Mucosa of descending colon (tissue), 3 donors: ENCODE measurements at regions not wholly inside any gene's neighbourhood (a gene's known extent, or its start where the extent isn't known, plus 50 kb on each side); places are given as distances from the start of the nearest gene placed in this dataset.

Source experiments
- ATAC-seq: fragments of 200-7000 bp; cut with Tn5 transposase; one replicate; pipeline ENCODE4 v1.9.1; 2020; ENCODE audit warnings: mild to moderate bottlenecking, moderate library complexity
- DNase-seq, 3 donors: peaks; one replicate each; pipeline ENCODE4 v3.0.0-alpha.2; 2020
- H3K36me3 ChIP-seq: fragments of 200-600 bp; one replicate; pipeline ENCODE4 v1.8.0; 2021; ENCODE audit warnings: low read depth, mild to moderate bottlenecking
- H3K4me1 ChIP-seq: fragments of 200-600 bp; one replicate; pipeline ENCODE4 v1.8.0; 2021; ENCODE audit warnings: low read depth, mild to moderate bottlenecking
- H3K4me3 ChIP-seq: fragments of 200-600 bp; one replicate; pipeline ENCODE4 v1.8.0; 2021; ENCODE audit warnings: mild to moderate bottlenecking
- H3K9me3 ChIP-seq: fragments of 200-600 bp; one replicate; pipeline ENCODE4 v1.8.0; 2021; ENCODE audit warnings: mild to moderate bottlenecking
- CTCF ChIP-seq: fragments of 200-600 bp; IDR thresholded peaks from one replicate; pipeline ENCODE4 v1.8.0; 2022; ENCODE audit warnings: antibody characterized with exemption, mild to moderate bottlenecking
- intact Hi-C, 2 donors: fragments of 100-400 bp; cut with DNase I in 1 of 2; cut with micrococcal nuclease in 1 of 2; formaldehyde crosslinking; loops; one replicate each; pipeline versions ENCODE4 v1.11.0 to v1.11.1; 2022; cut with DNase I, micrococcal nuclease
- donor health status: DM: no; HTN: no; CAD: no; lungs with moderate emphysema.
- donor health status: DM: no; HTN: no; CAD: no.
- donor health status: DM: no; HTN: yes; CAD: no.

GRCh38 chr2:66202586-66202985 is 232.3 kb upstream of the MEIS1 start:
- intact Hi-C loops: no loop called here
- ATAC-seq: no peak
- Histone ChIP-seq H3K9me3 (no peaks in the 10 kb centered on the region), H3K4me3 (no peak overlapping the region), H3K4me1 (no peaks in the 10 kb centered on the region), H3K36me3 (no peaks in the 10 kb centered on the region)
- no peak for TF ChIP-seq CTCF
- no peak for DNase-seq

GRCh38 chr2:66201242-66201641 is 233.7 kb upstream of the MEIS1 start:
- no peak for TF ChIP-seq CTCF
- H3K4me3 ChIP-seq: no peak overlapping the region
- H3K36me3 ChIP-seq: no peaks in the 10 kb centered on the region
- intact Hi-C loops: no loop called here
- H3K9me3 ChIP-seq: no peaks in the 10 kb centered on the region
- no peaks in the 10 kb centered on the region for H3K4me1 ChIP-seq
- ATAC-seq: no peak
- no peak for DNase-seq

- Histone ChIP-seq H3K9me3 (no peaks in the 10 kb centered on the region), H3K4me3 (no peak overlapping the region), H3K4me1 (no peaks in the 10 kb centered on the region), H3K36me3 (no peaks in the 10 kb centered on the region)
- no peak for DNase-seq
- no peak for ATAC-seq
- intact Hi-C loops: no loop called here
- TF ChIP-seq CTCF: no peak
These were observed 236.1 kb upstream of the MEIS1 start for GRCh38 chr2:66198873-66199272.

GRCh38 chr2:66192888-66193287 is 242.0 kb upstream of the MEIS1 start:
- no peak overlapping the region for H3K4me3 ChIP-seq
- H3K4me1 ChIP-seq: no peaks in the 10 kb centered on the region
- intact Hi-C loops: no loop called here
- H3K36me3 ChIP-seq: no peaks in the 10 kb centered on the region
- DNase-seq (no peak), ATAC-seq (no peak)
- TF ChIP-seq CTCF: no peak
- H3K9me3 ChIP-seq: no peaks in the 10 kb centered on the region

GRCh38 chr2:66191311-66191710 is 243.6 kb upstream of the MEIS1 start:
- Histone ChIP-seq H3K4me1 (no peaks in the 10 kb centered on the region), H3K4me3 (no peak overlapping the region), H3K9me3 (no peaks in the 10 kb centered on the region), H3K36me3 (no peaks in the 10 kb centered on the region)
- no peak for TF ChIP-seq CTCF
- DNase-seq (no peak), ATAC-seq (no peak)
- intact Hi-C loops: no loop called here

- Histone ChIP-seq H3K9me3 (no peaks in the 10 kb centered on the region), H3K4me1 (no peaks in the 10 kb centered on the region), H3K36me3 (no peaks in the 10 kb centered on the region), H3K4me3 (no peak overlapping the region)
- no peak for TF ChIP-seq CTCF
- intact Hi-C loops: no loop called here
- ATAC-seq (no peak), DNase-seq (no peak)
These were observed 245.4 kb upstream of the MEIS1 start for GRCh38 chr2:66189553-66189952.
